HEK293T (cell line): ENCODE measurements at regions not wholly inside any gene's neighbourhood (a gene's known extent, or its start where the extent isn't known, plus 50 kb on each side); places are given as distances from the start of the nearest gene placed in this dataset.
"Not testable (repeated sequence)": the region's sequence is repeated elsewhere in the genome, so short reads cannot be mapped to it uniquely, and the experiment has no call there.

Experiments used
- CTCF ChIA-PET: fragments of 350-600 bp; formaldehyde crosslinking; extraction: SDS; loops from one replicate; lab custom pipeline; 2021; ENCODE audit warnings: antibody characterized with exemption, inconsistent platforms; lab: Yijun Ruan, JAX
- POLR2A ChIA-PET: fragments of 350-600 bp; formaldehyde crosslinking; extraction: SDS; loops from one replicate; lab custom pipeline; 2020; ENCODE audit warnings: antibody characterized with exemption, inconsistent platforms; lab: Yijun Ruan, JAX
- DNase-seq: peaks from one replicate; pipeline ENCODE4 v3.0.0; 2012; ENCODE audit warnings: mixed read lengths; ENCODE audit errors: extremely low spot score
- ARNT ChIP-seq: fragments of 450-650 bp; IDR thresholded peaks from 2 replicates; pipeline ENCODE4 v1.6.1; 2017; ENCODE audit warnings: mild to moderate bottlenecking
- BHLHE40 ChIP-seq: fragments of 450-650 bp; IDR thresholded peaks from 2 replicates; pipeline ENCODE4 v1.6.1; 2016; ENCODE audit warnings: mild to moderate bottlenecking, moderate library complexity, borderline replicate concordance
- CTBP1 ChIP-seq: fragments of 450-650 bp; IDR thresholded peaks from 2 replicates; pipeline ENCODE4 v1.6.1; 2016; ENCODE audit warnings: borderline replicate concordance
- ELF4 ChIP-seq: fragments of 450-650 bp; IDR thresholded peaks from 2 replicates; pipeline ENCODE4 v1.6.1; 2017; ENCODE audit warnings: antibody characterized with exemption
- FOXA1 ChIP-seq: fragments of 450-650 bp; IDR thresholded peaks from 2 replicates; pipeline ENCODE4 v1.6.1; 2016; ENCODE audit warnings: mild to moderate bottlenecking
- FOXK2 ChIP-seq: fragments of 450-650 bp; IDR thresholded peaks from 2 replicates; pipeline ENCODE4 v1.6.1; 2016; ENCODE audit warnings: mild to moderate bottlenecking
- FOXM1 ChIP-seq: fragments of 450-650 bp; IDR thresholded peaks from 2 replicates; pipeline ENCODE4 v1.6.1; 2017; ENCODE audit warnings: mild to moderate bottlenecking, borderline replicate concordance
- HDGF ChIP-seq: fragments of 450-650 bp; IDR thresholded peaks from 2 replicates; pipeline ENCODE4 v1.6.1; 2017; ENCODE audit warnings: antibody characterized with exemption, borderline replicate concordance
- L3MBTL2 ChIP-seq: fragments of 450-650 bp; conservative IDR thresholded peaks from 2 replicates; pipeline ENCODE4 v1.6.1; 2016; ENCODE audit warnings: mild to moderate bottlenecking
- LEF1 ChIP-seq: fragments of 450-650 bp; IDR thresholded peaks from 2 replicates; pipeline ENCODE4 v1.6.1; 2017; ENCODE audit warnings: mild to moderate bottlenecking, borderline replicate concordance
- NFRKB ChIP-seq: fragments of 450-650 bp; IDR thresholded peaks from 2 replicates; pipeline ENCODE4 v1.6.1; 2016; ENCODE audit warnings: mild to moderate bottlenecking, moderate library complexity
- PKNOX1 ChIP-seq: fragments of 450-650 bp; IDR thresholded peaks from 2 replicates; pipeline ENCODE4 v1.6.1; 2016
- SP1 ChIP-seq: fragments of 450-650 bp; IDR thresholded peaks from 2 replicates; pipeline ENCODE4 v1.6.1; 2017
- SUZ12 ChIP-seq: fragments of 450-650 bp; IDR thresholded peaks from 2 replicates; pipeline ENCODE4 v1.6.1; 2016; ENCODE audit warnings: mild to moderate bottlenecking
- TARDBP ChIP-seq: fragments of 450-650 bp; IDR thresholded peaks from 2 replicates; pipeline ENCODE4 v1.6.1; 2016
- ZNF384 ChIP-seq: fragments of 450-650 bp; IDR thresholded peaks from 2 replicates; pipeline ENCODE4 v1.6.1; 2016

GRCh38 chrX:130467936-130468335 is 66.1 kb downstream of the RBMX2 start:
- ChIA-PET CTCF (no interaction called here), POLR2A (no interaction called here)
- no peak for DNase-seq
- TF ChIP-seq NFRKB (no peak), ZNF384 (no peak), PKNOX1 (no peak), ELF4 (no peak), LEF1 (no peak), FOXK2 (no peak), SUZ12 (no peak), CTBP1 (no peak), HDGF (no peak), SP1 (no peak), FOXM1 (no peak), L3MBTL2 (no peak), FOXA1 (no peak), ARNT (no peak), TARDBP (no peak), BHLHE40 (no peak)

- ChIA-PET POLR2A (no interaction called here), CTCF (no interaction called here)
- no peak for TF ChIP-seq FOXM1
- TF ChIP-seq TARDBP, result no peak
- TF ChIP-seq FOXK2, result no peak
- TF ChIP-seq FOXA1, result no peak
- no peak for TF ChIP-seq ELF4
- TF ChIP-seq ARNT, result no peak
- TF ChIP-seq LEF1, result no peak
- TF ChIP-seq BHLHE40, result no peak
- no peak for TF ChIP-seq ZNF384
- no peak for TF ChIP-seq SUZ12
- no peak for TF ChIP-seq NFRKB
- no peak for TF ChIP-seq SP1
- TF ChIP-seq L3MBTL2, result no peak
- TF ChIP-seq CTBP1, result no peak
- TF ChIP-seq PKNOX1, result no peak
- TF ChIP-seq HDGF, result no peak
- DNase-seq, result no peak
Observed at GRCh38 chrX:130468395-130468923, 66.7 kb downstream of the RBMX2 start.

GRCh38 chrX:130482871-130483270 is 81.1 kb downstream of the RBMX2 start:
- ChIA-PET CTCF (no interaction called here), POLR2A (no interaction called here)
- no peak for TF ChIP-seq BHLHE40
- TF ChIP-seq CTBP1, result no peak
- no peak for TF ChIP-seq LEF1
- no peak for TF ChIP-seq ELF4
- no peak for TF ChIP-seq SP1
- no peak for TF ChIP-seq PKNOX1
- TF ChIP-seq L3MBTL2, result no peak
- TF ChIP-seq SUZ12, result no peak
- TF ChIP-seq FOXM1, result no peak
- no peak for TF ChIP-seq TARDBP
- TF ChIP-seq ARNT, result no peak
- no peak for TF ChIP-seq FOXA1
- TF ChIP-seq NFRKB, result no peak
- no peak for TF ChIP-seq ZNF384
- no peak for TF ChIP-seq HDGF
- DNase-seq, result no peak

- no peak for DNase-seq
- ChIA-PET CTCF (no interaction called here), POLR2A (no interaction called here)
- TF ChIP-seq SUZ12 (no peak), PKNOX1 (no peak), FOXK2 (no peak), ZNF384 (no peak), FOXM1 (no peak), L3MBTL2 (no peak), LEF1 (no peak), HDGF (no peak), TARDBP (no peak), SP1 (no peak), ARNT (no peak), NFRKB (no peak), ELF4 (no peak), CTBP1 (no peak), BHLHE40 (no peak), FOXA1 (no peak)
Observed at GRCh38 chrX:130485870-130486269, 84.1 kb downstream of the RBMX2 start.

GRCh38 chrX:130495502-130495901 is 93.7 kb downstream of the RBMX2 start:
- DNase-seq, CTCF ChIA-PET, POLR2A ChIA-PET: not testable (repeated sequence)

GRCh38 chrX:130497531-130497930 is 95.7 kb downstream of the RBMX2 start:
- ChIA-PET CTCF (no interaction called here), POLR2A (interaction anchor here (0.6 kb wide), 1 partner anchor 8 kb away, joined by 3 read pairs; no protein-coding TSS in a partner anchor)
- TF ChIP-seq ZNF384, result no peak
- TF ChIP-seq PKNOX1, result no peak
- no peak for TF ChIP-seq L3MBTL2
- TF ChIP-seq FOXK2, result no peak
- no peak for TF ChIP-seq ELF4
- no peak for TF ChIP-seq BHLHE40
- no peak for TF ChIP-seq NFRKB
- no peak for TF ChIP-seq LEF1
- TF ChIP-seq HDGF, result no peak
- no peak for TF ChIP-seq TARDBP
- TF ChIP-seq SUZ12, result no peak
- no peak for TF ChIP-seq ARNT
- no peak for TF ChIP-seq FOXM1
- TF ChIP-seq CTBP1, result no peak
- TF ChIP-seq FOXA1, result no peak
- no peak for TF ChIP-seq SP1
- DNase-seq, result no peak
